Mesothelial cell of epicardium (in vitro differentiated cells): ENCODE measurements at regions not wholly inside any gene's neighbourhood (a gene's known extent, or its start where the extent isn't known, plus 50 kb on each side); places are given as distances from the start of the nearest gene placed in this dataset.

ENCODE experiments used
- DNase-seq, 2 experiments: peaks; one replicate each; pipeline ENCODE4 v3.0.0; 2021; ENCODE audit warnings: low spot score in 2 of 2; ENCODE audit not compliant: unreplicated experiment in 2 of 2
- H3K27ac Mint-ChIP-seq: 2 replicates; pipeline ENCODE4 v1.8.0; 2021; ENCODE audit warnings: mixed read lengths
- H3K27me3 Mint-ChIP-seq: 2 replicates; pipeline ENCODE4 v1.8.0; 2021; ENCODE audit warnings: low read depth, mixed read lengths
- H3K36me3 Mint-ChIP-seq: 2 replicates; pipeline ENCODE4 v1.8.0; 2021; ENCODE audit warnings: mixed read lengths
- H3K4me1 Mint-ChIP-seq: 2 replicates; pipeline ENCODE4 v1.8.0; 2021; ENCODE audit warnings: mixed read lengths
- H3K4me3 Mint-ChIP-seq: 2 replicates; pipeline ENCODE4 v1.8.0; 2021; ENCODE audit warnings: mild to moderate bottlenecking, moderate library complexity, mixed read lengths
- H3K9me3 Mint-ChIP-seq: 2 replicates; pipeline ENCODE4 v1.8.0; 2021; ENCODE audit warnings: mixed read lengths
- CTCF ChIP-seq: fragments of 200-600 bp; sonication (generic); IDR thresholded peaks from one replicate; pipeline ENCODE4 v1.5.0; 2021; ENCODE audit warnings: antibody characterized with exemption; ENCODE audit not compliant: unreplicated experiment

- H3K9me3 Mint-ChIP-seq = peaks cover 4% of the 10 kb centered on the region
Measured at GRCh38 chr6:67141005-67141404, 1434.0 kb upstream of the EYS start.

GRCh38 chr6:67133973-67134372, 1426.9 kb upstream of the EYS start:
- TF ChIP-seq CTCF = no peak
- H3K4me1 Mint-ChIP-seq = no peaks in the 10 kb centered on the region

More at GRCh38 chr6:67141005-67141404, 1434.0 kb upstream of the EYS start:
- no peak for TF ChIP-seq CTCF
- H3K4me1 Mint-ChIP-seq = no peaks in the 10 kb centered on the region
- H3K27ac Mint-ChIP-seq = no peak overlapping the region
- no peak overlapping the region for H3K4me3 Mint-ChIP-seq
- H3K27me3 Mint-ChIP-seq = no peaks in the 10 kb centered on the region
- DNase-seq = no peak
- no peaks in the 10 kb centered on the region for H3K36me3 Mint-ChIP-seq

GRCh38 chr6:67131827-67132226, 1424.8 kb upstream of the EYS start:
- no peaks in the 10 kb centered on the region for H3K9me3 Mint-ChIP-seq
- H3K4me1 Mint-ChIP-seq = no peaks in the 10 kb centered on the region
- no peaks in the 10 kb centered on the region for H3K36me3 Mint-ChIP-seq
- peaks cover 2% of the 10 kb centered on the region for H3K27me3 Mint-ChIP-seq
- no peak for TF ChIP-seq CTCF
- H3K4me3 Mint-ChIP-seq = no peak overlapping the region
- H3K27ac Mint-ChIP-seq = no peak overlapping the region
- DNase-seq = no peak

More at GRCh38 chr6:67133973-67134372, 1426.9 kb upstream of the EYS start:
- no peaks in the 10 kb centered on the region for H3K9me3 Mint-ChIP-seq
- no peak for DNase-seq
- no peak overlapping the region for H3K27ac Mint-ChIP-seq
- H3K4me3 Mint-ChIP-seq = no peak overlapping the region
- H3K36me3 Mint-ChIP-seq = no peaks in the 10 kb centered on the region
- H3K27me3 Mint-ChIP-seq = peaks cover 2% of the 10 kb centered on the region

GRCh38 chr6:67129780-67130179, 1422.8 kb upstream of the EYS start:
- no peak for DNase-seq
- Mint-ChIP-seq H3K27ac (no peak overlapping the region), H3K36me3 (no peaks in the 10 kb centered on the region), H3K27me3 (peaks cover 2% of the 10 kb centered on the region), H3K4me3 (no peak overlapping the region), H3K9me3 (no peaks in the 10 kb centered on the region), H3K4me1 (no peaks in the 10 kb centered on the region)
- TF ChIP-seq CTCF = no peak

DNA sequence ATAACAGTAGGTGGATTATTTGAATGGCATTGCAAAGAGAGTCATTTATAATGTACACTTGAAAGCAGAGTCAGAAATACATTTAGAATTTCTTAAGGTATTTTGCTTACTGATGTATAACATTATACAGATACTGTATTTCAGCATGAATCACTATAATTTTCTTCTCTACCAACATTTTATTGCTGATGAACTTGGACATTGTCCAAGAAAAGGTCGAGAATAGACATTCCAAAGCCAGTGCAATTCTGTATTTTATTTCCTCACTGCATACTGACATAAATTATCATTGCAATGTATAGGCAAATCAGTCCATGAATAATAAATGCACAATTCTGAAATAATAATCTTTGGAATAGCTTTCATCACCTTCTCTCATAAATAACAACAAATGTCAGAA, 1420.0 kb upstream of the EYS start:
- Mint-ChIP-seq H3K36me3 (no peaks in the 10 kb centered on the region), H3K4me3 (no peak overlapping the region), H3K27me3 (no peaks in the 10 kb centered on the region), H3K4me1 (no peaks in the 10 kb centered on the region), H3K27ac (no peak overlapping the region), H3K9me3 (no peaks in the 10 kb centered on the region)
- no peak for TF ChIP-seq CTCF
- DNase-seq = no peak

DNA sequence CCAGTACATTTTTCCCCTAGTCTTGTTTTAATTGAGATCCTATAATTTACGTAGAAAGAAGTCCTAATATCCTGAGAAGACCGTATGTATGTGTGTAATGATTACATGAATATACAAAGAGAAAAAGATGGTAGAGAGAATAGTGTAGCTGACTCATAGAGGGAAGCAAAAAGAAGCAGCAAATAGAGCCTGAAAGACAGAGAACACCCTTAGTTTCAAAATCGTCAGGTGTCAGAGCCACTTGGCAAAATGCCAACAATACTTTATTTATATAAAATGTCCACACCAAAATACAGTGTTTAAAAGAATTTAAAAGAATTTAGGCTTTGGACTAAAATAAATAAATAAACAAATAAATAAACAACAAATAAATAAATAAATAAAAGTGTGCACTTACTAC, 1414.1 kb upstream of the EYS start:
- Mint-ChIP-seq H3K9me3 (no peaks in the 10 kb centered on the region), H3K27me3 (no peaks in the 10 kb centered on the region), H3K36me3 (no peaks in the 10 kb centered on the region), H3K27ac (no peak overlapping the region), H3K4me1 (no peaks in the 10 kb centered on the region), H3K4me3 (no peak overlapping the region)
- no peak for DNase-seq
- TF ChIP-seq CTCF = no peak
